SK-N-SH (cell line): ENCODE measurements at regions not wholly inside any gene's neighbourhood (a gene's known extent, or its start where the extent isn't known, plus 50 kb on each side); places are given as distances from the start of the nearest gene placed in this dataset.
A peak's percentile ranks its signal among the peaks of the same experiment; 100 is the strongest.

ENCODE experiments used
- CTCF ChIA-PET: fragments of 300-600, 350-600 bp; formaldehyde crosslinking; extraction: SDS; loops from one replicate; lab custom pipeline; 2021; lab: Yijun Ruan, JAX
- POLR2A ChIA-PET: fragments of 350-600 bp; sonication (Branson Sonifier 250); formaldehyde crosslinking; extraction: SDS; loops from one replicate; lab custom pipeline; 2020; ENCODE audit warnings: antibody characterized with exemption, inconsistent platforms; lab: Yijun Ruan, JAX
- DNase-seq: peaks from one replicate; pipeline ENCODE4 v3.0.0; 2012
- H2AFZ ChIP-seq: fragments of 200-600 bp; sonication (generic); 2 replicates; pipeline ENCODE4 v1.8.1; 2016; ENCODE audit warnings: antibody characterized with exemption, mild to moderate bottlenecking, low read depth
- H3F3A ChIP-seq: fragments of 200-600 bp; sonication (generic); replicated peaks from 2 replicates; pipeline ENCODE3; 2016; ENCODE audit warnings: antibody characterized with exemption, mild to moderate bottlenecking; ENCODE audit not compliant: insufficient read depth
- H3K27ac ChIP-seq, 2 experiments: fragments of 200-500 bp in 1 of 2; fragments of 200-600 bp in 1 of 2; sonication (Bioruptor generic) in 1 of 2; sonication (generic), shearing (Covaris generic) in 1 of 2; 2 replicates each; pipeline versions ENCODE4 v1.5.1 to v1.6.1; 2014 to 2016; ENCODE audit warnings: low read depth in 2 of 2, inconsistent platforms in 1 of 2, low read length in 1 of 2, mild to moderate bottlenecking in 1 of 2, mixed read lengths in 1 of 2
- H3K27me3 ChIP-seq: fragments of 200-600 bp; sonication (generic), shearing (Covaris generic); 2 replicates; pipeline ENCODE4 v1.6.1; 2016; ENCODE audit warnings: mixed run types; ENCODE audit not compliant: insufficient read depth
- H3K36me3 ChIP-seq, 2 experiments: fragments of 200-500 bp in 1 of 2; fragments of 200-600 bp in 1 of 2; sonication (Bioruptor generic) in 1 of 2; sonication (generic) in 1 of 2; replicated peaks in 1 of 2; 2 replicates each; pipeline versions ENCODE3 to v1.5.1; 2014 to 2016; ENCODE audit warnings: low read length in 1 of 2, mild to moderate bottlenecking in 1 of 2; ENCODE audit not compliant: insufficient read depth in 2 of 2, control insufficient read depth in 1 of 2
- H3K4me1 ChIP-seq, 2 experiments: fragments of 200-500 bp in 1 of 2; fragments of 200-600 bp in 1 of 2; sonication (Bioruptor generic) in 1 of 2; sonication (generic), shearing (Covaris generic) in 1 of 2; 2 replicates each; pipeline versions ENCODE4 v1.5.1 to v1.6.1; 2014 to 2016; ENCODE audit warnings: low read depth in 1 of 2, low read length in 1 of 2, mixed run types in 1 of 2; ENCODE audit not compliant: insufficient read depth in 2 of 2, control insufficient read depth in 1 of 2
- H3K4me2 ChIP-seq: fragments of 200-600 bp; sonication (generic), shearing (Covaris generic); 2 replicates; pipeline ENCODE4 v1.6.1; 2017; ENCODE audit warnings: mixed run types
- H3K4me3 ChIP-seq, 2 experiments: fragments of 200-500 bp in 1 of 2; fragments of 200-600 bp in 1 of 2; sonication (Bioruptor generic) in 1 of 2; sonication (generic), shearing (Covaris generic) in 1 of 2; 2 replicates each; pipeline versions ENCODE4 v1.5.1 to v1.8.1; 2014 to 2016; ENCODE audit warnings: low read depth in 2 of 2, inconsistent platforms in 1 of 2, low read length in 1 of 2, mild to moderate bottlenecking in 1 of 2, mixed read lengths in 1 of 2, moderate library complexity in 1 of 2
- H3K79me2 ChIP-seq: fragments of 200-600 bp; sonication (generic); 2 replicates; pipeline ENCODE4 v1.8.1; 2017; ENCODE audit warnings: mild to moderate bottlenecking; ENCODE audit not compliant: insufficient read depth
- H3K9ac ChIP-seq: fragments of 200-600 bp; sonication (generic); 2 replicates; pipeline ENCODE4 v1.6.1; 2017; ENCODE audit warnings: mixed run types
- H3K9me2 ChIP-seq: fragments of 200-600 bp; sonication (generic); 2 replicates; pipeline ENCODE4 v1.6.1; 2017; ENCODE audit warnings: mixed run types
- H3K9me3 ChIP-seq: fragments of 200-600 bp; sonication (generic); 2 replicates; pipeline ENCODE4 v1.6.1; 2017; ENCODE audit warnings: mixed run types, mild to moderate bottlenecking, moderate library complexity
- H4K20me1 ChIP-seq: fragments of 200-600 bp; sonication (generic); 2 replicates; pipeline ENCODE4 v1.6.1; 2017; ENCODE audit warnings: mild to moderate bottlenecking, mixed run types; ENCODE audit not compliant: insufficient read depth
- CHD2 ChIP-seq: fragments of 150-350 bp; IDR thresholded peaks from 2 replicates; pipeline ENCODE4 v1.6.1; 2018; ENCODE audit warnings: low read length; ENCODE audit not compliant: partially characterized antibody
- EP300 ChIP-seq, 2 experiments: IDR thresholded peaks; 2 replicates each; pipeline versions ENCODE4 v1.4.0 to v1.6.1; 2012; ENCODE audit warnings: borderline replicate concordance in 1 of 2, low read depth in 1 of 2, low read length in 1 of 2
- EZH2phosphoT487 ChIP-seq: fragments of 200-600 bp; sonication (generic); IDR thresholded peaks from 2 replicates; pipeline ENCODE4 v1.6.1; 2017; ENCODE audit warnings: low read depth, mixed run types, mild to moderate bottlenecking, antibody characterized with exemption, moderate library complexity, borderline replicate concordance
- FOXJ3 ChIP-seq: sonication (generic); formaldehyde crosslinking; IDR thresholded peaks from 2 replicates; pipeline ENCODE4 v1.5.1; 2020; ENCODE audit warnings: mild to moderate bottlenecking, missing genetic modification reagents
- MAX ChIP-seq: IDR thresholded peaks from 2 replicates; pipeline ENCODE4 v1.4.0; 2012; ENCODE audit warnings: low read depth
- MEF2A ChIP-seq: IDR thresholded peaks from 2 replicates; pipeline ENCODE4 v1.4.0; 2012; ENCODE audit warnings: low read depth, borderline replicate concordance
- MXI1 ChIP-seq: IDR thresholded peaks from 2 replicates; pipeline ENCODE4 v1.6.1; 2012; ENCODE audit warnings: mild to moderate bottlenecking, low read depth, low read length, improper control_type of control experiment
- NRF1 ChIP-seq: IDR thresholded peaks from 2 replicates; pipeline ENCODE4 v1.6.1; 2012; ENCODE audit warnings: low read depth, mild to moderate bottlenecking, low read length
- POLR2AphosphoS5 ChIP-seq: IDR thresholded peaks from 2 replicates; pipeline ENCODE4 v1.6.1; 2012; ENCODE audit warnings: low read depth, low read length
- RCOR1 ChIP-seq: fragments of 150-350 bp; IDR thresholded peaks from 2 replicates; pipeline ENCODE4 v1.6.1; 2017; ENCODE audit warnings: antibody characterized with exemption, low read length
- RXRA ChIP-seq: IDR thresholded peaks from 2 replicates; pipeline ENCODE4 v1.4.0; 2012; ENCODE audit warnings: low read depth, mild to moderate bottlenecking, borderline replicate concordance
- SMC3 ChIP-seq: IDR thresholded peaks from 2 replicates; pipeline ENCODE4 v1.6.1; 2012; ENCODE audit warnings: low read depth, low read length, improper control_type of control experiment
- TEAD4 ChIP-seq: IDR thresholded peaks from 2 replicates; pipeline ENCODE4 v1.4.0; 2012; ENCODE audit warnings: mild to moderate bottlenecking, borderline replicate concordance; ENCODE audit not compliant: insufficient read depth
- YY1 ChIP-seq: IDR thresholded peaks from 2 replicates; pipeline ENCODE4 v1.4.0; 2012; ENCODE audit warnings: low read depth, mild to moderate bottlenecking
- ZBTB33 ChIP-seq: IDR thresholded peaks from 2 replicates; pipeline ENCODE4 v1.4.0; 2012; ENCODE audit warnings: low read depth, borderline replicate concordance
- WGBS: methylation state at CpG from one replicate; pipeline ENCODE4 v1.1.6; 2017; ENCODE audit warnings: low lambda C conversion rate; 5-methylcytosine and 5-hydroxymethylcytosine counted together
- TF ChIP-seq, protein P1 (sequence below): fragments of 200-600 bp; sonication (generic); IDR thresholded peaks from 2 replicates; pipeline ENCODE4 v1.6.1; 2017; ENCODE audit warnings: antibody characterized with exemption, mild to moderate bottlenecking, moderate library complexity
- TF ChIP-seq, protein P2 (sequence below): fragments of 150-350 bp; IDR thresholded peaks from 2 replicates; pipeline ENCODE4 v1.6.1; 2017; ENCODE audit warnings: antibody characterized with exemption, low read length, low read depth, borderline replicate concordance
- TF ChIP-seq, protein P3 (sequence below): IDR thresholded peaks from 2 replicates; pipeline ENCODE4; 2012
- TF ChIP-seq, protein P4 (sequence below): fragments of 150-350 bp; IDR thresholded peaks from 2 replicates; pipeline ENCODE4 v1.6.1; 2016; ENCODE audit warnings: mild to moderate bottlenecking, low read depth, low read length
- TF ChIP-seq, protein P5 (sequence below): IDR thresholded peaks from 2 replicates; pipeline ENCODE4 v1.4.0; 2012; ENCODE audit warnings: low read depth, borderline replicate concordance

GRCh38 chr1:191174298-191174697, 696.6 kb upstream of the BRINP3 start:
- H4K20me1 ChIP-seq = no peaks in the 10 kb centered on the region
- H3K79me2 ChIP-seq = no peaks in the 10 kb centered on the region
- CTCF ChIA-PET = no interaction called here
- no peak overlapping the region for H3K9ac ChIP-seq
- peak overlapping the region in 1 of 2 experiments; percentile 19; a peak in 2 of 4 replicates for H3K4me3 ChIP-seq
- H3K27ac ChIP-seq = no peak overlapping the region
- H3K27me3 ChIP-seq = no peaks in the 10 kb centered on the region
- no peak for DNase-seq
- H3K36me3 ChIP-seq = no peaks in the 10 kb centered on the region
- H3K9me2 ChIP-seq = no peaks in the 10 kb centered on the region
- H3K4me2 ChIP-seq = peak overlapping the region; percentile 51
- TF ChIP-seq, protein P1, sequence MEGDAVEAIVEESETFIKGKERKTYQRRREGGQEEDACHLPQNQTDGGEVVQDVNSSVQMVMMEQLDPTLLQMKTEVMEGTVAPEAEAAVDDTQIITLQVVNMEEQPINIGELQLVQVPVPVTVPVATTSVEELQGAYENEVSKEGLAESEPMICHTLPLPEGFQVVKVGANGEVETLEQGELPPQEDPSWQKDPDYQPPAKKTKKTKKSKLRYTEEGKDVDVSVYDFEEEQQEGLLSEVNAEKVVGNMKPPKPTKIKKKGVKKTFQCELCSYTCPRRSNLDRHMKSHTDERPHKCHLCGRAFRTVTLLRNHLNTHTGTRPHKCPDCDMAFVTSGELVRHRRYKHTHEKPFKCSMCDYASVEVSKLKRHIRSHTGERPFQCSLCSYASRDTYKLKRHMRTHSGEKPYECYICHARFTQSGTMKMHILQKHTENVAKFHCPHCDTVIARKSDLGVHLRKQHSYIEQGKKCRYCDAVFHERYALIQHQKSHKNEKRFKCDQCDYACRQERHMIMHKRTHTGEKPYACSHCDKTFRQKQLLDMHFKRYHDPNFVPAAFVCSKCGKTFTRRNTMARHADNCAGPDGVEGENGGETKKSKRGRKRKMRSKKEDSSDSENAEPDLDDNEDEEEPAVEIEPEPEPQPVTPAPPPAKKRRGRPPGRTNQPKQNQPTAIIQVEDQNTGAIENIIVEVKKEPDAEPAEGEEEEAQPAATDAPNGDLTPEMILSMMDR = no peak
- TF ChIP-seq TEAD4 (no peak), YY1 (no peak)
- TF ChIP-seq, protein P2, sequence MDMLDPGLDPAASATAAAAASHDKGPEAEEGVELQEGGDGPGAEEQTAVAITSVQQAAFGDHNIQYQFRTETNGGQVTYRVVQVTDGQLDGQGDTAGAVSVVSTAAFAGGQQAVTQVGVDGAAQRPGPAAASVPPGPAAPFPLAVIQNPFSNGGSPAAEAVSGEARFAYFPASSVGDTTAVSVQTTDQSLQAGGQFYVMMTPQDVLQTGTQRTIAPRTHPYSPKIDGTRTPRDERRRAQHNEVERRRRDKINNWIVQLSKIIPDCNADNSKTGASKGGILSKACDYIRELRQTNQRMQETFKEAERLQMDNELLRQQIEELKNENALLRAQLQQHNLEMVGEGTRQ = no peak
- POLR2A ChIA-PET = no interaction called here
- H3K9me3 ChIP-seq = no peaks in the 10 kb centered on the region
- H3K4me1 ChIP-seq = no peaks in the 10 kb centered on the region
- H3F3A ChIP-seq = no peaks in the 10 kb centered on the region
- WGBS = 0% methylated on average over 1 of the region's 1 CpG
- peak overlapping the region; percentile 36; the same call in 1 of the 2 replicates for H2AFZ ChIP-seq

DNA sequence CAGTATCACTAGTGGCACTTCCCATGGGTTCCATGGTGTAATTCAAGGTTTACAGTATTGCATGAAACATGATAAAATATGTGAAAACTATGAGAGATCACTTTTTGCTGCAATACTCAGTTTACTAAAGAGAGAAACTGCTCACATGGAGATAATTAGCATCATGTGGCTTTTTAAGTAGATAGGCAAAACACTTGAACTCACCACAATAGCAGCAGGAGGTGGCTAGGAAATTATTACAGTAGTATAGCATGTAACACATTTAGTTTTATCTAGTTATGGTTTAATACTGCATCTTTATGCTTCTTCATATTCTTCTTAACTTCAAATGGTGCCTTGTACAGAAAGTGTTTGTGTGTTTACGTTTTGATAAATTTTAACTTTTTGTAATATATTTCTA, 698.5 kb upstream of the BRINP3 start:
- H2AFZ ChIP-seq = no peak overlapping the region
- TF ChIP-seq CHD2 (no peak), POLR2AphosphoS5 (no peak), EP300 (IDR thresholded peaks at IDR 0.05; ENCODE audit: borderline replicate concordance in 1 of 2, low read depth in 1 of 2, low read length in 1 of 2) (no peak), MXI1 (no peak), EZH2phosphoT487 (no peak), RXRA (no peak), SMC3 (no peak), MEF2A (no peak), FOXJ3 (CRISPR knock-in tag) (no peak), ZBTB33 (no peak), NRF1 (no peak), RCOR1 (no peak), MAX (no peak)
- TF ChIP-seq, protein P3, sequence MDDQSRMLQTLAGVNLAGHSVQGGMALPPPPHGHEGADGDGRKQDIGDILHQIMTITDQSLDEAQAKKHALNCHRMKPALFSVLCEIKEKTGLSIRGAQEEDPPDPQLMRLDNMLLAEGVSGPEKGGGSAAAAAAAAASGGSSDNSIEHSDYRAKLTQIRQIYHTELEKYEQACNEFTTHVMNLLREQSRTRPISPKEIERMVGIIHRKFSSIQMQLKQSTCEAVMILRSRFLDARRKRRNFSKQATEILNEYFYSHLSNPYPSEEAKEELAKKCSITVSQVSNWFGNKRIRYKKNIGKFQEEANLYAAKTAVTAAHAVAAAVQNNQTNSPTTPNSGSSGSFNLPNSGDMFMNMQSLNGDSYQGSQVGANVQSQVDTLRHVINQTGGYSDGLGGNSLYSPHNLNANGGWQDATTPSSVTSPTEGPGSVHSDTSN = no peak
- TF ChIP-seq, protein P4, sequence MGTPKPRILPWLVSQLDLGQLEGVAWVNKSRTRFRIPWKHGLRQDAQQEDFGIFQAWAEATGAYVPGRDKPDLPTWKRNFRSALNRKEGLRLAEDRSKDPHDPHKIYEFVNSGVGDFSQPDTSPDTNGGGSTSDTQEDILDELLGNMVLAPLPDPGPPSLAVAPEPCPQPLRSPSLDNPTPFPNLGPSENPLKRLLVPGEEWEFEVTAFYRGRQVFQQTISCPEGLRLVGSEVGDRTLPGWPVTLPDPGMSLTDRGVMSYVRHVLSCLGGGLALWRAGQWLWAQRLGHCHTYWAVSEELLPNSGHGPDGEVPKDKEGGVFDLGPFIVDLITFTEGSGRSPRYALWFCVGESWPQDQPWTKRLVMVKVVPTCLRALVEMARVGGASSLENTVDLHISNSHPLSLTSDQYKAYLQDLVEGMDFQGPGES = no peak
- TF ChIP-seq, protein P5, sequence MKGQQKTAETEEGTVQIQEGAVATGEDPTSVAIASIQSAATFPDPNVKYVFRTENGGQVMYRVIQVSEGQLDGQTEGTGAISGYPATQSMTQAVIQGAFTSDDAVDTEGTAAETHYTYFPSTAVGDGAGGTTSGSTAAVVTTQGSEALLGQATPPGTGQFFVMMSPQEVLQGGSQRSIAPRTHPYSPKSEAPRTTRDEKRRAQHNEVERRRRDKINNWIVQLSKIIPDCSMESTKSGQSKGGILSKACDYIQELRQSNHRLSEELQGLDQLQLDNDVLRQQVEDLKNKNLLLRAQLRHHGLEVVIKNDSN = no peak

More for the DNA sequence above, 698.5 kb upstream of the BRINP3 start:
- Histone ChIP-seq H3K4me3 (no peak overlapping the region), H3F3A (no peaks in the 10 kb centered on the region), H3K9me2 (no peaks in the 10 kb centered on the region), H3K4me1 (no peaks in the 10 kb centered on the region), H3K27ac (no peak overlapping the region), H3K27me3 (no peaks in the 10 kb centered on the region), H4K20me1 (no peaks in the 10 kb centered on the region), H3K9me3 (no peaks in the 10 kb centered on the region), H3K9ac (no peak overlapping the region), H3K4me2 (no peak overlapping the region), H3K79me2 (no peaks in the 10 kb centered on the region), H3K36me3 (no peaks in the 10 kb centered on the region)
- WGBS = 3% methylated on average over 1 of the region's 1 CpG
- ChIA-PET CTCF (no interaction called here), POLR2A (no interaction called here)
- DNase-seq = no peak
